GM12878 (cell line): ENCODE measurements at regions not wholly inside any gene's neighbourhood (a gene's known extent, or its start where the extent isn't known, plus 50 kb on each side); places are given as distances from the start of the nearest gene placed in this dataset.

Experiments used
- ATAC-seq: fragments of 200-7000 bp; cut with Tn5 transposase; 3 replicates; pipeline ENCODE4 v1.9.1; 2020; ENCODE audit warnings: mild to moderate bottlenecking, moderate library complexity
- BruUV-seq: library from RNA; stranded (reverse); fragments of 400-500 nt; replicated peaks from 2 replicates; lab custom pipeline; 2021; lab: Mats Ljungman, UMichigan
- CTCF ChIA-PET: fragments of 300-600 bp; sonication (Branson Sonifier 250); formaldehyde crosslinking; extraction: SDS; loops from one replicate; lab custom pipeline; 2021; ENCODE audit warnings: inconsistent platforms; lab: Yijun Ruan, JAX
- POLR2A ChIA-PET: fragments of 350-600 bp; formaldehyde crosslinking; extraction: SDS; loops from one replicate; lab custom pipeline; 2021; ENCODE audit warnings: inconsistent platforms; lab: Charles Lee
- RAD21 ChIA-PET: fragments of 300-600 bp; sonication (Branson Sonifier 250); formaldehyde crosslinking; loops from one replicate; lab custom pipeline; 2023; ENCODE audit warnings: antibody characterized with exemption; ENCODE audit not compliant: unreplicated experiment; lab: Charles Lee
- SMC1A ChIA-PET: fragments of 300-600 bp; sonication (Branson Sonifier 250); formaldehyde crosslinking; loops from one replicate; lab custom pipeline; 2023; ENCODE audit not compliant: unreplicated experiment, uncharacterized antibody; lab: Charles Lee
- DNase-seq: peaks from one replicate; pipeline ENCODE4 v3.0.0-alpha.2; 2011; ENCODE audit warnings: low read depth, low spot score
- FAIRE-seq: peaks from 3 replicates; lab custom pipeline; 2011; peaks lifted over from hg19 to GRCh38; lab: Jason Lieb, UNC
- H2AFZ ChIP-seq: 2 replicates; pipeline ENCODE4 v1.6.0; 2011; ENCODE audit warnings: low read depth, low read length, control low read depth; ENCODE audit not compliant: control insufficient read depth
- H3K27ac ChIP-seq: 2 replicates; pipeline ENCODE4 v1.5.1; 2011; ENCODE audit warnings: control low read depth; ENCODE audit not compliant: control insufficient read depth, insufficient read depth
- H3K27me3 ChIP-seq, 2 experiments: replicated peaks in 1 of 2; 2 replicates each; pipeline versions ENCODE4 v1.6.0 to v1.6.1; 2011; ENCODE audit warnings: low read length in 1 of 2; ENCODE audit not compliant: control insufficient read depth in 2 of 2, insufficient read depth in 2 of 2
- H3K36me3 ChIP-seq, 2 experiments: 2 replicates each; pipeline ENCODE4 v1.5.1; 2011; ENCODE audit warnings: low read length in 1 of 2; ENCODE audit not compliant: control insufficient read depth in 2 of 2, insufficient read depth in 2 of 2
- H3K4me1 ChIP-seq: 2 replicates; pipeline ENCODE4 v1.6.1; 2011; ENCODE audit warnings: mild to moderate bottlenecking, low read length, moderate library complexity, mixed read lengths; ENCODE audit not compliant: control insufficient read depth, insufficient read depth
- H3K4me2 ChIP-seq: 2 replicates; pipeline ENCODE4 v1.6.0; 2011; ENCODE audit warnings: control low read depth; ENCODE audit not compliant: control insufficient read depth, insufficient read depth
- H3K4me3 ChIP-seq: fragments of 200-600 bp; sonication (generic); 2 replicates; pipeline ENCODE4 v1.5.1; 2016
- H3K79me2 ChIP-seq: 2 replicates; pipeline ENCODE4 v1.6.0; 2011; ENCODE audit warnings: low read length; ENCODE audit not compliant: control insufficient read depth, insufficient read depth
- H3K9ac ChIP-seq: 2 replicates; pipeline ENCODE4 v1.8.0; 2011; ENCODE audit warnings: low read length, control low read depth, mixed read lengths; ENCODE audit not compliant: control insufficient read depth, insufficient read depth
- H3K9me3 ChIP-seq: replicated peaks from 3 replicates; pipeline ENCODE4 v1.5.1; 2011; ENCODE audit warnings: mild to moderate bottlenecking, low read length; ENCODE audit not compliant: control insufficient read depth, insufficient read depth
- H4K20me1 ChIP-seq: 2 replicates; pipeline ENCODE4 v1.6.0; 2011; ENCODE audit not compliant: control insufficient read depth, insufficient read depth
- CBX3 ChIP-seq: fragments of 200-600 bp; sonication (generic); IDR thresholded peaks from 2 replicates; pipeline ENCODE4 v1.6.1; 2016; ENCODE audit warnings: low read depth, borderline replicate concordance
- RFX5 ChIP-seq: IDR thresholded peaks from 2 replicates; pipeline ENCODE4 v1.6.1; 2011; ENCODE audit warnings: low read depth, low read length, improper control_type of control experiment
- WGBS: methylation state at CpG from one replicate; pipeline ENCODE4 v1.1.6; 2016; ENCODE audit warnings: low lambda C conversion rate; ENCODE audit not compliant: insufficient replicate concordance, insufficient coverage; ENCODE audit errors: missing lambda C conversion rate; 5-methylcytosine and 5-hydroxymethylcytosine counted together
- in situ Hi-C: fragments of 300-500 bp; cut with MboI; formaldehyde crosslinking; loops from 9 replicates; pipeline ENCODE4 v1.14.3; 2018; ENCODE audit warnings: mixed read lengths
- intact Hi-C: fragments of 100-400 bp; cut with micrococcal nuclease; formaldehyde crosslinking; loops from one replicate; pipeline ENCODE4 v1.14.2; 2022; ENCODE audit not compliant: unreplicated experiment

- FAIRE-seq (no peak), DNase-seq (no peak), ATAC-seq (no peak)
- H3K4me3 ChIP-seq: no peak overlapping the region
- no peak overlapping the region for H3K27ac ChIP-seq
- BruUV-seq: no TSS peak
- no peaks in the 10 kb centered on the region for H3K4me1 ChIP-seq
- H4K20me1 ChIP-seq: no peaks in the 10 kb centered on the region
- SMC1A ChIA-PET: no interaction called here
- H3K9me3 ChIP-seq: no peaks in the 10 kb centered on the region
- H3K9ac ChIP-seq: no peak overlapping the region
- WGBS: 53% methylated on average over 1 of the region's 1 CpG
- intact Hi-C loops (no loop called here), in situ Hi-C loops (no loop called here)
- peak; percentile 54; the same call in 1 of the 2 replicates for TF ChIP-seq RFX5
- TF ChIP-seq CBX3: no peak
- no peaks in the 10 kb centered on the region for H3K79me2 ChIP-seq
- no peak overlapping the region for H3K4me2 ChIP-seq
- no peaks in the 10 kb centered on the region for H3K27me3 ChIP-seq
- CTCF ChIA-PET: no interaction called here
- RAD21 ChIA-PET: no interaction called here
- POLR2A ChIA-PET: no interaction called here
- no peak overlapping the region for H2AFZ ChIP-seq
- H3K36me3 ChIP-seq: no peaks in the 10 kb centered on the region
Observed at GRCh38 chrX:140563893-140564292, 59.0 kb upstream of the SOX3 start.
